Stomach (tissue), 8 donors: ENCODE measurements at regions not wholly inside any gene's neighbourhood (a gene's known extent, or its start where the extent isn't known, plus 50 kb on each side); places are given as distances from the start of the nearest gene placed in this dataset.

Experiments
- DNase-seq, 2 donors: peaks; one replicate each; pipeline versions ENCODE4 v3.0.0 to v3.0.0-alpha.2; 2013 to 2019
- H3K27ac ChIP-seq, 5 donors: fragments of 200-600 bp in 4 of 5; sonication (generic) in 4 of 5; one replicate each; pipeline ENCODE4 v1.5.1; 2013 to 2019; ENCODE audit warnings: mild to moderate bottlenecking in 1 of 5, moderate library complexity in 1 of 5
- H3K27me3 ChIP-seq, 3 donors: fragments of 200-600 bp; sonication (generic); one replicate each; pipeline ENCODE4 v1.5.1; 2017 to 2019; ENCODE audit warnings: mixed run types in 1 of 3
- H3K36me3 ChIP-seq, 4 donors: fragments of 200-600 bp; sonication (generic); 1 replicate in 3 of 4; 2 replicates in 1 of 4; pipeline ENCODE4 v1.5.1; 2016 to 2019
- H3K4me1 ChIP-seq, 4 donors: fragments of 200-600 bp; sonication (generic); one replicate each; pipeline ENCODE4 v1.5.1; 2016 to 2019
- H3K4me3 ChIP-seq, 4 donors: fragments of 200-600 bp; sonication (generic) in 3 of 4; one replicate each; pipeline ENCODE4 v1.5.1; 2016 to 2019; ENCODE audit warnings: mild to moderate bottlenecking in 1 of 4
- H3K9me3 ChIP-seq, 4 donors: fragments of 200-600 bp; sonication (generic); one replicate each; pipeline ENCODE4 v1.5.1; 2016 to 2019
- EP300 ChIP-seq: sonication (generic); formaldehyde crosslinking; IDR thresholded peaks from one replicate; pipeline ENCODE4 v1.6.1; 2017; ENCODE audit warnings: antibody characterized with exemption
- POLR2A ChIP-seq, 4 donors: fragments of 450-650 bp; IDR thresholded peaks; one replicate each; pipeline ENCODE4 v1.6.1; 2016; ENCODE audit warnings: antibody characterized with exemption in 4 of 4, control low read depth in 2 of 4, mild to moderate bottlenecking in 1 of 4, moderate library complexity in 1 of 4
- POLR2AphosphoS5 ChIP-seq, 3 donors: sonication (generic); formaldehyde crosslinking; IDR thresholded peaks; one replicate each; pipeline ENCODE4 v1.6.1; 2016; ENCODE audit warnings: antibody characterized with exemption in 3 of 3
- WGBS, 5 donors: extraction: QIAGEN DNeasy Blood & Tissue Kit in 3 of 5; methylation state at CpG; one replicate each; pipeline versions ENCODE4 v1.1.5 to v1.1.7; 2013 to 2018; 5-methylcytosine and 5-hydroxymethylcytosine counted together
- intact Hi-C: fragments of 100-400 bp; cut with DNase I; formaldehyde crosslinking; loops from one replicate; pipeline ENCODE4 v1.15.1; 2023; ENCODE audit warnings: low total_unique reads
- TF ChIP-seq, protein P1 (sequence below), 7 experiments: fragments of 450-650 bp in 4 of 7; fragments of 200-600 bp in 3 of 7; sonication (generic) in 3 of 7; IDR thresholded peaks; one replicate each; pipeline ENCODE4 v1.5.1; 2016 to 2019; ENCODE audit warnings: antibody characterized with exemption in 7 of 7, control low read depth in 2 of 7, mild to moderate bottlenecking in 1 of 7
- donor health status: healthy with polysubstance abuse.
- donor health status: Bipolar disorder and iron deficiency.
- donor health status: healthy.

DNA sequence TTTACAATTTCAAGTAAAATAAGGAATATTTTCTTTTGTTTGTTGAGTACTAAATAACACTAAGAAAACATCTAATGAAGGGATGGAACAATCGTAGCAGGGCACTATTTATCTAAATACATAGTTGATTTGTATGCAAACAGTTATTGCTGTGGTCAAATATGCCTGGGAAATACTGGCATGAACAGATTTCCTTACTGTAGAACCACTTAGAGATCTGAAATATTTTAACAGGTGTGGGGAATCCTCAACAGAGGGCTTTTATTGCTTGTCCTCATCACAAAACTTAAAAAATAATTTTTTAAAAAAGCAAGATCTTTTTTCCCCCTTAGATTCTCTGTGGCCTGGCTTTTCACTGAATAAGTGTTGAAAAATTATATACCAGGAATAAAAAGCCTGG, 233.0 kb upstream of the FAM83B start:
- WGBS, 5 donors, result 33 to 47% (median 43%) methylated on average over 1 of the region's 1 CpG
- Histone ChIP-seq H3K4me1 (peaks cover 0 to 5% (median 0%) of the 10 kb centered on the region in 4 donors), H3K36me3 (no peaks in the 10 kb centered on the region), H3K27ac (no peak overlapping the region), H3K9me3 (no peaks in the 10 kb centered on the region), H3K4me3 (no peak overlapping the region), H3K27me3 (no peaks in the 10 kb centered on the region)
- TF ChIP-seq POLR2AphosphoS5 (IDR thresholded peaks at IDR 0.05), result no peak
- TF ChIP-seq POLR2A (IDR thresholded peaks at IDR 0.05), result no peak
- TF ChIP-seq EP300, result no peak
- TF ChIP-seq, protein P1, sequence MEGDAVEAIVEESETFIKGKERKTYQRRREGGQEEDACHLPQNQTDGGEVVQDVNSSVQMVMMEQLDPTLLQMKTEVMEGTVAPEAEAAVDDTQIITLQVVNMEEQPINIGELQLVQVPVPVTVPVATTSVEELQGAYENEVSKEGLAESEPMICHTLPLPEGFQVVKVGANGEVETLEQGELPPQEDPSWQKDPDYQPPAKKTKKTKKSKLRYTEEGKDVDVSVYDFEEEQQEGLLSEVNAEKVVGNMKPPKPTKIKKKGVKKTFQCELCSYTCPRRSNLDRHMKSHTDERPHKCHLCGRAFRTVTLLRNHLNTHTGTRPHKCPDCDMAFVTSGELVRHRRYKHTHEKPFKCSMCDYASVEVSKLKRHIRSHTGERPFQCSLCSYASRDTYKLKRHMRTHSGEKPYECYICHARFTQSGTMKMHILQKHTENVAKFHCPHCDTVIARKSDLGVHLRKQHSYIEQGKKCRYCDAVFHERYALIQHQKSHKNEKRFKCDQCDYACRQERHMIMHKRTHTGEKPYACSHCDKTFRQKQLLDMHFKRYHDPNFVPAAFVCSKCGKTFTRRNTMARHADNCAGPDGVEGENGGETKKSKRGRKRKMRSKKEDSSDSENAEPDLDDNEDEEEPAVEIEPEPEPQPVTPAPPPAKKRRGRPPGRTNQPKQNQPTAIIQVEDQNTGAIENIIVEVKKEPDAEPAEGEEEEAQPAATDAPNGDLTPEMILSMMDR (IDR thresholded peaks at IDR 0.05), result no peak
- no peak for DNase-seq
- intact Hi-C loops, result no loop called here

DNA sequence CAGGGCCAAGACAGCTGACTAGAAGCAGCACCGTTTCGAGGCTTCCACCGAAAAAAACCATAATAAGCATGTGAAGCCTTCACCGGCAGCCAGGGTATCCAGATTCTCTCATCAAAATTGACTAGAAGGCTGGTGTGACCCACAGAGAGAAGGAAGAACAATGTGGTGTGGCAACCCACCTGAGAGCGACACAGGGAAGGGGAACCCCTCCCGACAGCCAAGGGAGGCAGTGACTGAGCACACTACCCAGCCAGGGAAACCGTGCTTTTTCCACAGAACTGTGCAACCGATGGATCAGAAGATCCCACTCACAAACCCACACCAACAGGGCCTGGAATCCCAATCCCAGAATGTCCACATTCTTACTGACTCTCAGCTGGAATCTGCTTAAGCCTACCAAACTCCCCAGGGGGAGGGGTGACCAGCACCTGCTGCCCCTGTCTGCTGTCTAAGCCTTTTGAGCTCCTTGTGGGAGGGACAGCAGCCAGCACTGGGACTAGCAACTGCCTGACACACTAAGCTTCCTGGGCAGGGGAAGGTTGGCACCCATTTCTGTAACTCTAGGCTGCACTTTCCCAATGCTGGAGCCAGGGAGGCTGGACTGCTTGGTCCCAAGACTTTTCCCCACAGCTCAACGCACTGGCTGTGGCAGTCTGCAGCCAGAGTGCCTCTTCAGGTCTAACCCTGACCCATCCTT, 231.9 kb upstream of the FAM83B start:
- no peak for DNase-seq
- intact Hi-C loops, result no loop called here
- WGBS, 5 donors, result 83 to 89% (median 88%) methylated on average over 8 to 9 of the region's 9 CpGs
- no peaks in the 10 kb centered on the region for H3K27me3 ChIP-seq
- H3K36me3 ChIP-seq, result no peaks in the 10 kb centered on the region
- H3K4me3 ChIP-seq, result no peak overlapping the region
- TF ChIP-seq EP300, result no peak
- TF ChIP-seq POLR2A (IDR thresholded peaks at IDR 0.05), result no peak
- no peak for TF ChIP-seq POLR2AphosphoS5 (IDR thresholded peaks at IDR 0.05)
- TF ChIP-seq, protein P1 (IDR thresholded peaks at IDR 0.05), result no peak
- no peaks in the 10 kb centered on the region for H3K9me3 ChIP-seq
- peaks cover 0 to 5% (median 0%) of the 10 kb centered on the region in 4 donors for H3K4me1 ChIP-seq
- H3K27ac ChIP-seq, result no peak overlapping the region

DNA sequence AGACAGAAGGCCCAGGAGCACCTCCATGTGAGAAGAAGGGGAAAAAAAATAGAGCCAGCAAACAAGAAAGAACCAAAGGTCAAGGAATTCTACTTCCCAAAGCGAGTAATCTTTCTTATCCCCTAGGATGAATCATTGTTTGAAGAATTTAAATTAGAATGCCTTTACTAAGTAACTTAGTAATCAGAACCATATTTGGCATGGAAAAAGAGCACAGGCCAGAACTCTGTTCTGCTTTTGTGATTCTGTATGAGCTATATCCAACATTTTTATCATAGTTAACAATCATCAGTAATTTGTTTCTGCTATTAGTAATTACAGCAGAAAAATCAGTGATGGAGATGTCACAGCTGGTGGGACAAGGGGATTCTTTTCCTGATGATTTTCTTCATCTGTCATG, 228.8 kb upstream of the FAM83B start:
- no peak for TF ChIP-seq POLR2A (IDR thresholded peaks at IDR 0.05)
- no peak for TF ChIP-seq EP300
- no peak for TF ChIP-seq POLR2AphosphoS5 (IDR thresholded peaks at IDR 0.05)
- 8 to 24% (median 17%) methylated on average over 1 of the region's 1 CpG for WGBS, 5 donors
- peak in 1 of 2 donors; percentile 31 for DNase-seq
- no peaks in the 10 kb centered on the region for H3K9me3 ChIP-seq
- H3K27me3 ChIP-seq, result no peaks in the 10 kb centered on the region
- H3K27ac ChIP-seq, result no peak overlapping the region
- no peaks in the 10 kb centered on the region for H3K36me3 ChIP-seq
- intact Hi-C loops, result no loop called here
- H3K4me1 ChIP-seq, result peaks cover 0 to 5% (median 0%) of the 10 kb centered on the region in 4 donors
- no peak overlapping the region for H3K4me3 ChIP-seq

DNA sequence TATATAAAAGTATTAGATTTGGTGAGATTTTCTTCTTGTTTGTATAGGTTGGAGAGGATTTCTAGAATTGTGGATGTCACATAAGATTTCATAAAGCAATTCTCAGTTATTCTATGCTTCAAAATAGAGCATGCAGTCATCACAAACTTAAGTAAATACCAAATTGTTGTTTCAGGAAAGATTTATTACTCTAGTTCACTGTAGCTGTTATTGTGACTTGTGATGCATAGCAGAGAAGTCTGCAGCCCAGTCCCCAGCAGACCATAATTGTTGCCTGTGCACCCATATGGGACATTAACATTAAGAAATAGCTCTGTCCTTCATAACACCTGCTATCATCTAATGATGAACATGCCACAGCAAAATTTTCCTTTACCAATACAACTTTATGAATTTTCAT, 228.0 kb upstream of the FAM83B start:
- H3K4me3 ChIP-seq, result no peak overlapping the region
- no peaks in the 10 kb centered on the region for H3K36me3 ChIP-seq
- no peaks in the 10 kb centered on the region for H3K27me3 ChIP-seq
- no peaks in the 10 kb centered on the region for H3K9me3 ChIP-seq
- intact Hi-C loops, result no loop called here
- no peak overlapping the region for H3K27ac ChIP-seq
- H3K4me1 ChIP-seq, result peaks cover 0 to 5% (median 0%) of the 10 kb centered on the region in 4 donors
- no peak for DNase-seq
- TF ChIP-seq EP300 (no peak), POLR2AphosphoS5 (IDR thresholded peaks at IDR 0.05) (no peak), POLR2A (IDR thresholded peaks at IDR 0.05) (no peak)
- TF ChIP-seq, protein P1 (IDR thresholded peaks at IDR 0.05), result no peak

DNA sequence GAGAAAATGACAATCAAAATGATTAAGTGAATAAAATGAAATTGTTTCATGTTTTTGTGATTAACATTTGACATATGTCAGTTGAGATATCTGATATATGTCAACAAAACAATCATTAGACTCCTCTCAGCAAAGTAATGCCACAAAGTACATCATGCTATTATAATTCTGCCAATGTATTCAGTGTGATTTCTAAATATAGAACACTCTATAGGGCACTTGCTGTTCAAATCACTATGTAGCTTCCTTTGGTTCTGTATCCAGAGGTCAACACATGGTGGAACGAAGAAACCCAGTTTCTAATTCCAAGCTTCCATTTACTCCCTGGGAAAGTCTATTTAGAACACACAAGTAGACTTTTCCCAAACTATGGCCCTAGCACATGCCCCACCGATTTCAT, 227.5 kb upstream of the FAM83B start:
- no peak for DNase-seq

More for the DNA sequence above, 227.5 kb upstream of the FAM83B start:
- Histone ChIP-seq H3K27ac (no peak overlapping the region), H3K4me3 (no peak overlapping the region), H3K4me1 (peaks cover 0 to 5% (median 0%) of the 10 kb centered on the region in 4 donors), H3K27me3 (no peaks in the 10 kb centered on the region), H3K9me3 (no peaks in the 10 kb centered on the region), H3K36me3 (no peaks in the 10 kb centered on the region)
- intact Hi-C loops, result no loop called here
- 81 to 91% (median 83%) methylated on average over 2 of the region's 2 CpGs for WGBS, 5 donors
- TF ChIP-seq POLR2A (IDR thresholded peaks at IDR 0.05), result no peak
- TF ChIP-seq EP300, result no peak
- TF ChIP-seq, protein P1 (IDR thresholded peaks at IDR 0.05), result no peak
